ENCODE measurements at regions not wholly inside any gene's neighbourhood (a gene's known extent, or its start where the extent isn't known, plus 50 kb on each side); places are given as distances from the start of the nearest gene placed in this dataset.

GRCh38 chr10:57015595-57016318 is 654.7 kb upstream of the ZWINT start:
- DNase-seq (ENCODE audit: low read depth), result no peak

DNA sequence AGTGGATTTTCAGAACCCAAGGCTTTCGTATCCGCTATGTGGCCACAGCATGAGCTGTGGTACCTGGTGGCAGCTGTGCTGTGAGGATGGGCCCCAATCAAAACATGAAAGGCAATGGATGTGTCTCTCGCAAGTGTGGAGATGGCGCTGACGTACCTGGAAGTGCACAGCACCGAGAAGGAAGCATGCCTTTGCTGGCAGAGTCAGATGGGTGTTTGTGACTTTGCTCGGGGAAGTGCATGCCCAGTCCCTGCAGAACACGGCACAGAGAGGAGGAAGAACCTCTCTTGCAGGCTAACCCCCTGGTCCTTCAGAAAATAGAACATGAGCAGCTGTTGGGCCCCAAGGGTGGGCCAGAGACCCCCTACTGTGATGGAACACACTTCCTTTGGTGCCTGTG is 654.1 kb upstream of the ZWINT start:
- DNase-seq (ENCODE audit: low read depth), result no peak

- DNase-seq (ENCODE audit: low read depth), result no peak
These were observed 653.7 kb upstream of the ZWINT start for GRCh38 chr10:57014758-57015157.

- no peak for DNase-seq (ENCODE audit: low read depth)
These were observed 647.1 kb upstream of the ZWINT start for GRCh38 chr10:57008189-57008588.

DNA sequence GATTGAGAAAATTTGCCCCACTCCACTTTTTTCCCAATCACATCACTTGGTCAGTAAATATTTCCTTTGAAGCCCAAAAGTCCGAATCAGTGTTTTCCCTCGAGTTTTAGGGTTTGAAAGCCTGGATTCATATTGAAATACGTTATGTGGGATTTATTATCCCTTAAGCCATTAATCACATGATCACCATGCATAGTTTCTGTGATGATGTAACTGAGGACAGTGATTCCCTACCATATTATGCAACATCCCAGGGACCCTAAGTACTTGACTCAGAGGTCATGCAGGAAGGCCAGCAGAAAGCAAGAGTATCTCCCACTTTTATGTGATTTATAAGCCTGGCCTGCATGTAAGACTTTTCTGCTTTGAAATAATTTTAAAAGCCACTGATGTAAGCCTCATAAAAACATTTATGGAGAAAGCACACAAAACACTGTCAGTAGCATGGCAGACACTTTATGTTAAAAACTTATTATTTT is 630.6 kb upstream of the ZWINT start:
- no peak for DNase-seq (ENCODE audit: low read depth)

DNA sequence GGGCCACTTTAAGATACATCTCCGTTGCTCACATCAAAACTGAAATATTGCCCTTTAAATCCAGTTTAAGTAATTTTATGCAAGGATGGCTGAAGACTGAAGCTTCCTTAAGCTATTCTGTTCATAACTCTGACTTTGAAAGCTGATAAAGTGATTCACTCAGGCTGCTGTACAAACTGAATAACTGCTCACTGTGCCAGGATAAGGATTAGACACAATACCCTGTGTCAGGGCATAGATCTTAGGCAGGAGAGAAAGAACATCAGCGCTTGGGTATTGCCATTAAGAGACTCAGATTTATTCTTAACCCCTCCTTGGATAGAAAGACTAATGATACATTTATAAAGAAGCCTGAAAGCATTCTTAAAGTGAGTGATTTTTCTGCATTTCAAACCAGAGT is 614.5 kb upstream of the ZWINT start:
- DNase-seq (ENCODE audit: low read depth), result no peak

DNA sequence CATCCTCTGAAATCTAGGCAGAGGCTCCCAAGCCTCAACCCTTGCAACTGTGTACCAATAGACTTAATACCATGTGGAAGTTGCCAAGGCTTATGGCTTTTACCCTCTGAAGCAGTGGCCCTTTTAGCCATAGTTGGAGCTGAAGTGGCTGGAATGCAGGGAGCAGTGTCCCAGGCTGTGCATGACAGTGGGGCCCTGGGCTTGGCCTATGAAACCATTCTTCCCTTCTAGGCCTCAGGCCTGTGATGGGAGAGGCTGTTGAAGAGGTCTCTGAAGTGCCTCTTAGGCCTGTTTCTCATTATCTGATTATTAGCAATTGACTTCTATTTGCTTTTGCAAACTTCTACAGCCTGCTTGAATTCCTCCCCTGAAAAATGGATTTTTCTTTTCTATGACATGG is 612.7 kb upstream of the ZWINT start:
- no peak for DNase-seq (ENCODE audit: low read depth)

DNA sequence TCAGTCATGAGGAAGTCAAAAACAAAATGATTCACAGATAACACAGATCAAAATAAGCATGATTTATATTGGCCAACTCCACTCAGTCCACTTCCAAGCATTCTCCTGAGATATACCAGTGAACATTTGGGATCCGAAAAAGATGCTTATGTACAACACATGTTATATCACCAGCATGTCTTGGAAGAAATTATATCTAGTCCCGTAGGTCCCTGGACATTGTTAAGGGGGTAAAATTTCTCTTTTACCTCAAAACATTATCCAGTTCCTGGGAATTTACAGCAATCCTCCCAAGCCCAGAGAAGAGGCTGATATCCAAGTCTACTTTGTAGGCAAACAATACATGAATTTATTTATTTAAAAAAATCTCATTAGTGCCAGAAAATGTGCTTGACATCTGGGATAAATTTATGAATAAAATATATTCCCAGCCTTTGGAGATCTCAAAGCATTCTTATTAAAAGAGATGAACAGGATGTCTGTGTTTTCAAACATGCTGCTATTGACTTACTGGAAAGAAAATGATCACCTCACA is 582.2 kb upstream of the ZWINT start:
- no peak for DNase-seq (ENCODE audit: low read depth)

GRCh38 chr10:56934515-56934914 is 573.5 kb upstream of the ZWINT start:
- no peak for DNase-seq (ENCODE audit: low read depth)

DNA sequence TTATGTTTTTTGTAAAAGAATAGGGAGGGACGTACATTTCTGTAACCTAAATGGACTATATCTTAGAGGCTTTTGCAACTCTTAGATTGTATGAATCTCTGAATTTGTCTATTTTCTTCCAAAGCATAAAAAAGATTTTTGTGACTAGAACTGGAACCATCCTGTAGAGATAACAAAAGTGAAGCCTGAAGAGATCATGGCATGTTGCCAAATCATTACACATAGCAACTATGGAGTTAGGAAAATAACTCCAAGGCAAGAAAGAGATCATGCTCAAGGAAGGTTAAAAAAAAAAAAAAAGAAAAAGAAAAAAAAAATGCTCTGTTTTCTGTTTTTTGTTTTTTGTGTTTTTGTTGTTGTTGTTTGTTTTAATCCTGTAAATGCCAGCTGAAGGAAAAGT is 567.7 kb upstream of the ZWINT start:
- no peak for DNase-seq (ENCODE audit: low read depth)

- no peak for DNase-seq (ENCODE audit: low read depth)
These were observed 566.6 kb upstream of the ZWINT start for GRCh38 chr10:56927701-56928100.

GRCh38 chr10:56920601-56921261 is 559.7 kb upstream of the ZWINT start:
- no peak for DNase-seq (ENCODE audit: low read depth)

DNA sequence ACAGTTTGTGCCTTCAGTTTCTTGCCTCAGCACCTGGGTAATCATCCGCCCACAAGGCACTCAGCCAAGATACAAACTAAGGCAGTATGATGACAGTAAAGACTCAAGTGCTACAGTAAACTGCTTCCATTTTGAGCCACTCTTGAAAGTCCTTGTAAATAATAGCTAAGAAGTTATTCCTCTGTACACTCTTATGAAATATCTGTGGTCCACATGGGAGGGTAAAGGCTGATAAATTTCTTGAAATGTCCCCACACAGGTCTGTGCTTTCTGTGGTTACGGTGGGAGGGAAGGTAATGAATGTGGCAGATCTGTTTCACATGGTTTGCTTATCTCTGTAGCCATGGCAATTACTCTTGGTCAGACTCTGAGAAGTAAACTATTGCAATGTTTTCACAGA is 551.0 kb upstream of the ZWINT start:
- no peak for DNase-seq (ENCODE audit: low read depth)

DNA sequence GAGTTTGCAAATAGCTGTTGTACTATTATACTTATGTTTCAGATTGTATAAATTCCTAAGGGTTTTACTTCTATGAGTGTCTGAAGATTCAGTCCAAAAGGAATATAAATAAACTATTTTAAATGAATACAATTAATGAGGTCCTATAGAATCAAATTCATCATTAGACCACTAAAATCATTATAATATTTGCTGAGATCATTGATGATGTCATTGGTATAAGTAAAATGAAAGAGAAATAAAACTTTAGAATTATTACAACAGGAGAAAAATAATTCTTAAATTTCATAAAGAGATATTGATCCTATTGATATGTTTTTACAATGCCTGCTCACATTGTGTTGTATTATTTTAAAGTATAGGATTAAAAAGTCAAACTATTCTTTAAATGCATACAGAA is 544.0 kb upstream of the ZWINT start:
- DNase-seq (ENCODE audit: low read depth), result no peak

GRCh38 chr10:56902554-56902953 is 541.5 kb upstream of the ZWINT start:
- no peak for DNase-seq (ENCODE audit: low read depth)

GRCh38 chr10:56895306-56895705 is 534.2 kb upstream of the ZWINT start:
- no peak for DNase-seq (ENCODE audit: low read depth)

GRCh38 chr10:56881218-56881617 is 520.2 kb upstream of the ZWINT start:
- no peak for DNase-seq (ENCODE audit: low read depth)

- no peak for DNase-seq (ENCODE audit: low read depth)
These were observed 519.5 kb upstream of the ZWINT start for GRCh38 chr10:56880606-56881005.

DNA sequence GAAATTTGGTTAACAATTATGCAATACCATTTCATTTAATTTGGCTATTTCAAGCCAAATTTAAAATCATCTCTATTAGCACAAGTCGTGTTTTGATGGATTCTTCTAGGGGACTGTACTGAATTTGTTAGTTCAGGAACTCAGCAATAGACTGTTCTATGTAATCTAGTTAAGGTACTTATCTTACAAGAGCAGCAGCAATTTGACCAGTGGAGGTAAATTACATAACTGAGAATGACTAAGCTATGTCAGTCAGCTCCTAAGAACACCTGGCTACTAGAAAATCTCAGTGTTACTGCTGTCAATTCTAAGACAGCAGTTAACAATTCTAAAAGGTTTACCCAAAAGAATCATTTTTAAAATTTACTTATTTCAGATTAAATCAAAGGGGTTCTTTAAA is 513.9 kb upstream of the ZWINT start:
- no peak for DNase-seq (ENCODE audit: low read depth)

DNA sequence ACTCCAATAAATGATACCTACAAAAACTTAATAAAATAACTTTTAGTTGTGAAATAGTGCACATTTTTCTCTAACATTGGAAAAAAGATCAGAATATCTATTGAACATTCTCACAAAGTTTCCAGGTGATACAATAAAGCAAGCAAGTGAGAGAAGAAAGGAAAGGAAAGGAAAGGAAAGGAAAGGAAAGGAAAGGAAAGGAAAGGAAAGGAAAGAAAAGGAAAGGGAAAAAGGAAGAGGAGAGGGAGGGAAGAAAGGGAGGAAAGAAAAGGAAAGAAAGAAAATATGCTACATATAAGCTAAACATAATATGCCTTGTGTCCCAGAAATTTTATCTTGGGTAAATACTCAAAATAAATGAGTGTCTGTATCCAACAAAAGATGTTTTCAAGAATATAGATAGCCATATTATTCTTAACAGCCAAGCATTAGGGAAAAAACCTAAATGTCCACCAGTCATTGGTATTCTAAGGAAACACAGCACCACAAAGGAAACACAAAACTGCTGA is 510.2 kb upstream of the ZWINT start:
- DNase-seq (ENCODE audit: low read depth), result no peak

DNA sequence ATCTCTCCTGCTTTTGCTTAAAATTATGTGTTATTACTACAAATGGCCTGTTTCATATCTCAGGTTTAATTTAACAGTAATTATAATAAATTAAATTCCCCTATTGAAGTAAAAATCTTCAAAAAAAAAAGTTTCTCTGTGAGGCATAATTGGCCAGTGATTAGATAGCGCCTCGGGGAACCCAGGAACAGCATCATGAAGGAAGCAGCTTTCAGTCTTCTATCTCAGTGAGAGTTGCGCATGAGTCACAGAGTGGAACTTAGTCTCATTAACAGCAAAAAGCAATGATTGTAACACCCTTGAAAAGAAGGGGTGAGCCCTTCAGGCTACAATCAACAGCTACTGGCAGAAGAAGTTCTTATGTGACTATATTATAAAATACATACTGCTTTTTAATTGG is 506.2 kb upstream of the ZWINT start:
- no peak for DNase-seq (ENCODE audit: low read depth)

DNA sequence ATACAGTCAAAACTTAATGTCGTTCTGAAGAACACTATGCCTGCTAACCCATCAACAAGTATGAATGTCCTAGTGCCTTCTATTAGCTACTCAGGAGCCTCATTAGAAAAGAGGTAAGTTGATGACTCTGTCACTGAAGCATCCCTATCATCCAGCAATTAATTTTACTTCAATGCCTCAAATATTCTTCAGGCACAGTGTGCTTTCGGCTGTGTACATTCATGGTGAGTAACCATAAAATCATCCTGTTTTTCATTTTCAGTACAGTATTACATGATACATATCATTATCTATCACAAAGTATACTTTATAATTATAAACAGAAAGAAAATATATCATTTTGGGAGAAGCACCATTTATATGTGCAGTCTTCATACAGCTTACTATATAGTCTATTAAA is 495.5 kb upstream of the ZWINT start:
- no peak for DNase-seq (ENCODE audit: low read depth)

- no peak for DNase-seq (ENCODE audit: low read depth)
These were observed 484.0 kb upstream of the ZWINT start for GRCh38 chr10:56844978-56845529.
